ENCODE measurements at regions not wholly inside any gene's neighbourhood (a gene's known extent, or its start where the extent isn't known, plus 50 kb on each side); places are given as distances from the start of the nearest gene placed in this dataset.

- TF ChIP-seq ZNF274 (IDR thresholded peaks at IDR 0.05; ENCODE audit: low read depth, low read length) = no peak
- H3K4me3 ChIP-seq (ENCODE audit: low read length) = no peak overlapping the region
Observed at GRCh38 chrX:38975368-38975942, 174.2 kb downstream of the MID1IP1 start.

DNA sequence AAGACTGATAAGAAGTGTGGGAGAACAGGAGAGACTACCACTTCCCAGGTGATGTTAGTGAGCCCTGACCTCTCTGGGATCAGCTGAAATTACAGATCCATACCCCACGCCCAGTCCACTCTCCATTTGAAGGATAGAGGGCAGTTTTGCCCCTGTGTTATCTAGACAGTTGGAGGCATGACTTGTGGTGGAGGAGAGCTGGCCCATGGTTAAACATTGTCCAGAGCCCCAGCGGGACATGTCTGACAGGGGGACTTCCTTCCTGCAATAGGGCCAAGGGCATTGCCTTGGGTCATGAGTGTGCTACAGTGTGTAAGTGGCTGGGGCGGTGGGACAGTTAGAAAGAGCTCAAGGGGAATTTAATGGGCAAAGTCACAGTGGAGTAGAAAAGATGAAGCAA is 181.1 kb downstream of the MID1IP1 start:
- no peak for TF ChIP-seq ZNF274 (IDR thresholded peaks at IDR 0.05; ENCODE audit: low read depth, low read length)
- H3K4me3 ChIP-seq (ENCODE audit: low read length) = no peak overlapping the region

DNA sequence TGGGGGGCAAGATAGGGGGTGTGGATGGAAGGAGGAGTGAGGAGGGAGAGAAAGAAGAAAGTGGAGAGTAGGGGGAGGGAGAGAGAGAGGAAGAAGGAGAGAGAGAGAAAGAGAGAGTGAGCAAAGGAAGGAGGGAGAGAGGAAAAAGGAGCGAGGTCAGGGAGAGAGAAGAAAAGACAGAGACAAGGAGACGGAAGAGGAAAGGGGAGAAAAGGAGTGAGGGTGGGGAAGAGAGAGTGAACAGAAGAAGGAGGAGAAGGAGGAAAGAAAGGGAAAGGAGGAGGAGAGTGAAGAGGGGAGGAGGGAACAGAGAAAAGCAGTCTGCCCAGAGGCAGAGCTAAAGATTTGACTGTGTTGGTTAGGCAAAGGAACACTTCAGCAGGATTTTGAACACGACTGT is 181.6 kb downstream of the MID1IP1 start:
- TF ChIP-seq ZNF274 (IDR thresholded peaks at IDR 0.05; ENCODE audit: low read depth, low read length) = no peak
- no peak overlapping the region for H3K4me3 ChIP-seq (ENCODE audit: low read length)

DNA sequence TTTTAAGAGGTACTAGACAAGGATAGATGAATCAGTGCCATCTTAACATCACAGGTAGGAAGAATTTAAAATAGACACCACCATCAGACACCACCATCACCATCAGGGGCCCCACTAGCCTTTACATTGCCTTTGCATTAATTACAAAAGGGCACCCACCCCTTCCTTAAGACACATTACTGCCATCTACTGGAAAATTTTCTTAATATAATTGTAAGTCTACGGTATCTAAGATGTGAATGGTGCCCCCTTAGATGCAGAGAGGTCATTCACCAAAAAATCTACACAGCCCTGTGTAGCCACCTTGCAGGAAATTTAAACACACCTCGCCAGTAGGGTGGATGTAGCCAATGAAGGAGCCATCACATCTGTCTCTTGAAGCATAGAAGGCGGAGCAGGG is 184.1 kb downstream of the MID1IP1 start:
- H3K4me3 ChIP-seq (ENCODE audit: low read length) = no peak overlapping the region
- no peak for TF ChIP-seq ZNF274 (IDR thresholded peaks at IDR 0.05; ENCODE audit: low read depth, low read length)

DNA sequence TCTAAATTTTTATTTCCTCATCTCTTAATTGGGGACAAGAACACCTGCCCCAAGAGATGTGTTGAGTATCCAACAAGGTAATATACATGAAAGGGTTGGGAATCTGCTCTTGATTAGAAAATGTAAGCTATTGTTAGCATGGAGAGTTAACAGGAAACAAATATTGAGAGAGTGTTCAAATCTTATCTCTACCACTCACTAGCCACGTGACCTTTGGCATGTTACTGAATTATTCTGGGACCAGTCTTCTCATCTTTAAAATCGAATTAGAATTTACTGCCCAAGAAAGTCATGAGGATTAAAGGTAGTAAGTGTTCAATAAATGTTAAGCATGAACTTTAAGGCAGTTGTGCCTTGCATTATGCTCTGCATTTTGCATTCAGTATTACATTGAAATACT is 184.7 kb downstream of the MID1IP1 start:
- no peak for TF ChIP-seq ZNF274 (IDR thresholded peaks at IDR 0.05; ENCODE audit: low read depth, low read length)
- H3K4me3 ChIP-seq (ENCODE audit: low read length) = no peak overlapping the region

- no peak overlapping the region for H3K4me3 ChIP-seq (ENCODE audit: low read length)
- no peak for TF ChIP-seq ZNF274 (IDR thresholded peaks at IDR 0.05; ENCODE audit: low read depth, low read length)
Observed at GRCh38 chrX:38986586-38986985, 185.3 kb downstream of the MID1IP1 start.

DNA sequence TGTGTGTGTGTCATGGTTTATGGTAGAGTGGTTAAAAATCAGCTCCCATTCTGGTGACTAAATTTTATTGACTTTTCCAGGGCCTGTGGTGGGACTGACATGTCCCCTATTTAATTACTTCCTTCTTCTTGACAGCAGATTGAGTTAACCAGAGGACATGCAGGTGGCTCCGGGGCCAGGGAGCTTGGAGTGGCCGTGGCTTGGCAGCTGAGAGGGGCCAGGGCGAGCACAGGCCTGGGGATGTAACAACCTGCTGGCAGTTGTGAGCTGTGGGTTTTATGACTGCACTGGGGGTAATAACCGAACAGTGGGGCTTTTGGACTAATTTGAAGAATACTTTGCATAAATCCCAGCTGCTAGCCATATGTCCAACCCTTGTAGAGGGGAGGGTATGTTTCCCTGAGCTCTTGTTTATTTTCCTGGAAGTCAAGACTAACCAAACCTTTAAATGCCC is 186.0 kb downstream of the MID1IP1 start:
- H3K4me3 ChIP-seq (ENCODE audit: low read length) = no peak overlapping the region
- no peak for TF ChIP-seq ZNF274 (IDR thresholded peaks at IDR 0.05; ENCODE audit: low read depth, low read length)

- TF ChIP-seq ZNF274 (IDR thresholded peaks at IDR 0.05; ENCODE audit: low read depth, low read length) = no peak
- H3K4me3 ChIP-seq (ENCODE audit: low read length) = no peak overlapping the region
Observed at GRCh38 chrX:38988301-38988700, 187.0 kb downstream of the MID1IP1 start.

DNA sequence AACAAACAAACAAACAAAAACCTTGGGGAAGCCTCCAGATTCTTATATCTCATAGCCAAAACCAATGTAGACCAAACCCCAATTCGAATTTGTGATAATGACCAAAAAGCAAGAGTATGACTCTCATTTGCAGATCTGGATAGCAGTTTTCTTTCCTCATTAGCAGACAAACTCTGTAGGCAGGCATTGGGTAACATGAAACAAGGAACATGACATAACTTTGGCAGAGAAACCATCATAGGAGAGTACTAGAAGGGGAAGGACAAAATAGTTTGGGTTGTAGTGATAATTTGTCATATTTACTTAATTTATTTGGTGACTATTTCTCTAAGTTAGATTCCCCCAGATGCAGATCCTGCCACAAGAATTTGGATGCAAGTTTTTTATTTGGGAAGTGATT is 187.8 kb downstream of the MID1IP1 start:
- TF ChIP-seq ZNF274 (IDR thresholded peaks at IDR 0.05; ENCODE audit: low read depth, low read length) = no peak

GRCh38 chrX:38991656-38992440 is 190.6 kb downstream of the MID1IP1 start:
- TF ChIP-seq ZNF274 (IDR thresholded peaks at IDR 0.05; ENCODE audit: low read depth, low read length) = no peak
- H3K4me3 ChIP-seq (ENCODE audit: low read length) = no peak overlapping the region

More for the DNA sequence above, 187.8 kb downstream of the MID1IP1 start:
- no peak overlapping the region for H3K4me3 ChIP-seq (ENCODE audit: low read length)

GRCh38 chrX:38992441-38993096 is 191.3 kb downstream of the MID1IP1 start:
- H3K4me3 ChIP-seq (ENCODE audit: low read length) = no peak overlapping the region
- TF ChIP-seq ZNF274 (IDR thresholded peaks at IDR 0.05; ENCODE audit: low read depth, low read length) = no peak

GRCh38 chrX:38993500-38993899 is 192.2 kb downstream of the MID1IP1 start:
- no peak overlapping the region for H3K4me3 ChIP-seq (ENCODE audit: low read length)
- TF ChIP-seq ZNF274 (IDR thresholded peaks at IDR 0.05; ENCODE audit: low read depth, low read length) = no peak

DNA sequence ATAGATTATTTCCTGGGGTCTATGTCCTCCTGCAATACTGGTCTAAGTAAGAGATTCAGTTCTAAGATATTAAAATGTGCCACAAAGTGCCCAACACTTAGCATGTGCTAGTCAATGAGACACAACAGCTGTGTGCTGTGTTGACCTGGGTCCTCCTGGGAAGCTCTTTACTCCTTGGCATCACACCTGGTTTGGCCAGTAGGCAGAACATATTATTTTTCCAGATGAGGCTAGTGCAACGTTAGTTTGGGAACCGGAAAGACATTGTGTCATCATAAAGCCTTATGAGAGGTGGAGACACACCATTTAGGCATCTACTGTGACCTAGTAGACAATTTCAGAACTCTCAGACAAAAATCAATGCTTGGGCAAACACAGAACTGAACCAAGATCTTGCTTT is 197.8 kb downstream of the MID1IP1 start:
- no peak overlapping the region for H3K4me3 ChIP-seq (ENCODE audit: low read length)
- no peak for TF ChIP-seq ZNF274 (IDR thresholded peaks at IDR 0.05; ENCODE audit: low read depth, low read length)

DNA sequence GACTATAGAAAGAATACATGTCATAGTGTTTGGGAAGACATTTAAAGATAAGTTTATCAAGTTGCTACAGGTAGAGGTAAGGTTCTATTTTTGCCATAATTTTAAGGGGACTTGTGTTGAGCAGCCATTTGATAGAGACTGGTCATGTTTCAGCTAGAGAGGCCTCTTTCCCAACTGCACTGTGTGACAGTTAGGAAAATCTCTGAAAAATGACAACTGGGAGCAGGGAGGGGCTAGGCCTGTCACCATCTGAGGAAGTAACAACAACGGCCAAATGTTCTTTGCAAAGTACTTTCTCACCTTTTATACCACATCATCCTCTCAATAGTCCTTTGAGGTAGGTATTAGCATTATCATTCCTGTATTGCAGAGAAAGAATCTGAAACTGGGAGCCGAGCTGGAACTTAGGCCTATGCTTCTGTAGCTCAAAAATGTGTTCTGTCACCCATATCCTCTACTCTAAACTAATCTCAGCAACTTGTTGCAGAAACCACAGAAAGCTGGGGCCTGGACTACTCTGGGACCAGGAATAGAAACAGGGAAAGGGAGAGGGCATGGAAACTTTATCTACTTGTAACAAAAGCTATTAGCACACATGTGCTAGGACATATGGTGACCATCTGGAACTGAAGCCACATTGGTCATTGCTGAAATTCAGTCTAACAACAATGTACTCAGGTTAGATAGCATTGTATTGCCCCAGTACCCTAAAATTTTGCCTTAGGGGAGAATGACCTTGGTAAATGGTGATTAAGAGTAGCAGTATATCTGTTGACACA is 198.9 kb downstream of the MID1IP1 start:
- no peak for TF ChIP-seq ZNF274 (IDR thresholded peaks at IDR 0.05; ENCODE audit: low read depth, low read length)
- no peak overlapping the region for H3K4me3 ChIP-seq (ENCODE audit: low read length)
